ENCODE measurements at regions not wholly inside any gene's neighbourhood (a gene's known extent, or its start where the extent isn't known, plus 50 kb on each side); places are given as distances from the start of the nearest gene placed in this dataset.

- no peak overlapping the region for H3K4me3 ChIP-seq (ENCODE audit: low read depth, low read length, poor library complexity, severe bottlenecking)
- BruUV-seq (replicated peaks) = no TSS peak
- intact Hi-C loops (cut with micrococcal nuclease; ENCODE audit: unreplicated experiment) = no loop called here
- no peak overlapping the region for H3K27ac ChIP-seq (ENCODE audit: low read depth, low read length, poor library complexity, severe bottlenecking)
- H3K9me3 ChIP-seq (ENCODE audit: low read depth, low read length, poor library complexity, severe bottlenecking) = no peaks in the 10 kb centered on the region
- DNase-seq (ENCODE audit: low spot score) = no peak
- no peak for TF ChIP-seq EZH2 (IDR thresholded peaks at IDR 0.05; ENCODE audit: borderline replicate concordance, low read depth, low read length, poor library complexity, severe bottlenecking)
- TF ChIP-seq CTCF (conservative IDR thresholded peaks at IDR 0.05; ENCODE audit: low read depth, low read length) = no peak
- ChIA-PET POLR2A (ENCODE audit: low non-redundant PET) (interaction anchor here (0.6 kb wide), 1 partner anchor 299 kb away, joined by 3 read pairs; no protein-coding TSS in a partner anchor), CTCF (no interaction called here)
- H3K36me3 ChIP-seq (ENCODE audit: insufficient read depth, low read length, poor library complexity, severe bottlenecking) = no peaks in the 10 kb centered on the region
- H3K27me3 ChIP-seq (replicated peaks; ENCODE audit: insufficient read depth, low read depth, low read length, poor library complexity) = no peaks in the 10 kb centered on the region
- H3K4me1 ChIP-seq (ENCODE audit: insufficient read depth, low read length, poor library complexity, severe bottlenecking) = no peaks in the 10 kb centered on the region
Measured at GRCh38 chr2:195513119-195513518, 143.9 kb upstream of the SLC39A10 start.

GRCh38 chr2:195509551-195509950 lies 147.5 kb upstream of the SLC39A10 start:
- H3K36me3 ChIP-seq (ENCODE audit: insufficient read depth, low read length, poor library complexity, severe bottlenecking) = no peaks in the 10 kb centered on the region
- intact Hi-C loops (cut with micrococcal nuclease; ENCODE audit: unreplicated experiment) = no loop called here
- no peaks in the 10 kb centered on the region for H3K27me3 ChIP-seq (replicated peaks; ENCODE audit: insufficient read depth, low read depth, low read length, poor library complexity)
- ChIA-PET CTCF (no interaction called here), POLR2A (ENCODE audit: low non-redundant PET) (no interaction called here)
- BruUV-seq (replicated peaks) = no TSS peak
- H3K9me3 ChIP-seq (ENCODE audit: low read depth, low read length, poor library complexity, severe bottlenecking) = no peaks in the 10 kb centered on the region
- no peaks in the 10 kb centered on the region for H3K4me1 ChIP-seq (ENCODE audit: insufficient read depth, low read length, poor library complexity, severe bottlenecking)
- no peak overlapping the region for H3K27ac ChIP-seq (ENCODE audit: low read depth, low read length, poor library complexity, severe bottlenecking)
- DNase-seq (ENCODE audit: low spot score) = no peak
- TF ChIP-seq EZH2 (IDR thresholded peaks at IDR 0.05; ENCODE audit: borderline replicate concordance, low read depth, low read length, poor library complexity, severe bottlenecking) = no peak
- H3K4me3 ChIP-seq (ENCODE audit: low read depth, low read length, poor library complexity, severe bottlenecking) = no peak overlapping the region

GRCh38 chr2:195508139-195508455 lies 148.9 kb upstream of the SLC39A10 start:
- Histone ChIP-seq H3K9me3 (ENCODE audit: low read depth, low read length, poor library complexity, severe bottlenecking) (no peaks in the 10 kb centered on the region), H3K27me3 (replicated peaks; ENCODE audit: insufficient read depth, low read depth, low read length, poor library complexity) (no peaks in the 10 kb centered on the region), H3K4me3 (ENCODE audit: low read depth, low read length, poor library complexity, severe bottlenecking) (no peak overlapping the region), H3K4me1 (ENCODE audit: insufficient read depth, low read length, poor library complexity, severe bottlenecking) (no peaks in the 10 kb centered on the region), H3K27ac (ENCODE audit: low read depth, low read length, poor library complexity, severe bottlenecking) (no peak overlapping the region), H3K36me3 (ENCODE audit: insufficient read depth, low read length, poor library complexity, severe bottlenecking) (no peaks in the 10 kb centered on the region)
- POLR2A ChIA-PET (ENCODE audit: low non-redundant PET) = no interaction called here
- BruUV-seq (replicated peaks) = no TSS peak
- TF ChIP-seq EZH2 (IDR thresholded peaks at IDR 0.05; ENCODE audit: borderline replicate concordance, low read depth, low read length, poor library complexity, severe bottlenecking) (no peak), CTCF (conservative IDR thresholded peaks at IDR 0.05; ENCODE audit: low read depth, low read length) (no peak)
- intact Hi-C loops (cut with micrococcal nuclease; ENCODE audit: unreplicated experiment) = no loop called here
- DNase-seq (ENCODE audit: low spot score) = no peak
- CTCF ChIA-PET = interaction anchor here (1.0 kb wide), 1 partner anchor 15 kb away, joined by 5 read pairs; no protein-coding TSS in a partner anchor

GRCh38 chr2:195507447-195508138 lies 149.4 kb upstream of the SLC39A10 start:
- Histone ChIP-seq H3K4me3 (ENCODE audit: low read depth, low read length, poor library complexity, severe bottlenecking) (no peak overlapping the region), H3K4me1 (ENCODE audit: insufficient read depth, low read length, poor library complexity, severe bottlenecking) (no peaks in the 10 kb centered on the region), H3K9me3 (ENCODE audit: low read depth, low read length, poor library complexity, severe bottlenecking) (no peaks in the 10 kb centered on the region), H3K27ac (ENCODE audit: low read depth, low read length, poor library complexity, severe bottlenecking) (no peak overlapping the region), H3K36me3 (ENCODE audit: insufficient read depth, low read length, poor library complexity, severe bottlenecking) (no peaks in the 10 kb centered on the region), H3K27me3 (replicated peaks; ENCODE audit: insufficient read depth, low read depth, low read length, poor library complexity) (no peaks in the 10 kb centered on the region)
- DNase-seq (ENCODE audit: low spot score) = no peak
- CTCF ChIA-PET = no interaction called here
- TF ChIP-seq CTCF (conservative IDR thresholded peaks at IDR 0.05; ENCODE audit: low read depth, low read length) = no peak
- no peak for TF ChIP-seq EZH2 (IDR thresholded peaks at IDR 0.05; ENCODE audit: borderline replicate concordance, low read depth, low read length, poor library complexity, severe bottlenecking)
- intact Hi-C loops (cut with micrococcal nuclease; ENCODE audit: unreplicated experiment) = no loop called here
- POLR2A ChIA-PET (ENCODE audit: low non-redundant PET) = no interaction called here
- no TSS peak for BruUV-seq (replicated peaks)
